ENCODE measurements at regions not wholly inside any gene's neighbourhood (a gene's known extent, or its start where the extent isn't known, plus 50 kb on each side); places are given as distances from the start of the nearest gene placed in this dataset.

GRCh38 chr5:125257057-125257972, 510.9 kb upstream of the ZNF608 start:
- no peak for TF ChIP-seq POLR2A (IDR thresholded peaks at IDR 0.05; ENCODE audit: low read depth)
- no peak for TF ChIP-seq POLR2AphosphoS5 (IDR thresholded peaks at IDR 0.05)
- TF ChIP-seq CTCF (IDR thresholded peaks at IDR 0.05): no peak
- no peak for TF ChIP-seq EP300 (IDR thresholded peaks at IDR 0.05)
- Histone ChIP-seq H3K9me3 (peaks cover 0 to 10% (median 7%) of the 10 kb centered on the region in 4 donors), H3K36me3 (no peaks in the 10 kb centered on the region), H3K27ac (replicated peaks in 1 of 4) (no peak overlapping the region), H3K27me3 (no peaks in the 10 kb centered on the region), H3K4me3 (no peak overlapping the region), H3K4me1 (peaks cover 6 to 18% (median 8%) of the 10 kb centered on the region in 4 donors)
- DNase-seq (ENCODE audit: extremely low spot score): no peak
- intact Hi-C loops (cut with DNase I): no loop called here
- WGBS: 67% methylated on average over 4 of the region's 4 CpGs

- intact Hi-C loops (cut with DNase I): no loop called here
- H3K27ac ChIP-seq (replicated peaks in 1 of 4): no peak overlapping the region
- H3K4me1 ChIP-seq: peaks cover 6 to 18% (median 8%) of the 10 kb centered on the region in 4 donors
- peaks cover 0 to 10% (median 7%) of the 10 kb centered on the region in 4 donors for H3K9me3 ChIP-seq
- H3K27me3 ChIP-seq: no peaks in the 10 kb centered on the region
- no peak for DNase-seq (ENCODE audit: extremely low spot score)
- TF ChIP-seq POLR2AphosphoS5 (IDR thresholded peaks at IDR 0.05) (no peak), CTCF (IDR thresholded peaks at IDR 0.05) (no peak), EP300 (IDR thresholded peaks at IDR 0.05) (no peak), POLR2A (IDR thresholded peaks at IDR 0.05; ENCODE audit: low read depth) (no peak)
- H3K36me3 ChIP-seq: no peaks in the 10 kb centered on the region
- H3K4me3 ChIP-seq: no peak overlapping the region
Observed at GRCh38 chr5:125257997-125258396, 511.6 kb upstream of the ZNF608 start.

DNA sequence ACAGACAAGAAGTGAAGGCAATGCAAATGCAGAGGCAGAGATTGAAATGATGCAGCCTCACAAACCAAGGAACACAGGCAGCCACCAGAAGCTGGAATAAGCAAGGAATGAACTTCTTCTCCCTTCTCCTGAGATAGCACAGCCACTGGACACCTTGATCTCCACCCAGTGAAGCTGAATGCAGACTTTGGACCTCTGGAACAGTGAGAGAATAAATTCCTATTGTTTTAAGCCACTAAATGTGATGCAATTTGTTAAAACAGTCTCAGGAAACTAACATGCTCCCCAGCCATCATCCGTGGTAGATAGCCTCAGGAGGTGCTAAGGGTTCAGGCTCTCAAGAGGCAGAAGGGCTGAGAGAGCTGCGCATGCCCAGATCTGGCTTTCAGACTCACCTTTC, 512.2 kb upstream of the ZNF608 start:
- TF ChIP-seq POLR2A (IDR thresholded peaks at IDR 0.05; ENCODE audit: low read depth) (no peak), POLR2AphosphoS5 (IDR thresholded peaks at IDR 0.05) (no peak), CTCF (IDR thresholded peaks at IDR 0.05) (no peak), EP300 (IDR thresholded peaks at IDR 0.05) (no peak)
- Histone ChIP-seq H3K9me3 (peaks cover 0 to 10% (median 5%) of the 10 kb centered on the region in 4 donors), H3K36me3 (no peaks in the 10 kb centered on the region), H3K4me3 (no peak overlapping the region), H3K4me1 (peaks cover 6 to 18% (median 8%) of the 10 kb centered on the region in 4 donors), H3K27me3 (no peaks in the 10 kb centered on the region), H3K27ac (replicated peaks in 1 of 4) (no peak overlapping the region)
- intact Hi-C loops (cut with DNase I): no loop called here
- WGBS: 70% methylated on average over 2 of the region's 2 CpGs
- no peak for DNase-seq (ENCODE audit: extremely low spot score)

DNA sequence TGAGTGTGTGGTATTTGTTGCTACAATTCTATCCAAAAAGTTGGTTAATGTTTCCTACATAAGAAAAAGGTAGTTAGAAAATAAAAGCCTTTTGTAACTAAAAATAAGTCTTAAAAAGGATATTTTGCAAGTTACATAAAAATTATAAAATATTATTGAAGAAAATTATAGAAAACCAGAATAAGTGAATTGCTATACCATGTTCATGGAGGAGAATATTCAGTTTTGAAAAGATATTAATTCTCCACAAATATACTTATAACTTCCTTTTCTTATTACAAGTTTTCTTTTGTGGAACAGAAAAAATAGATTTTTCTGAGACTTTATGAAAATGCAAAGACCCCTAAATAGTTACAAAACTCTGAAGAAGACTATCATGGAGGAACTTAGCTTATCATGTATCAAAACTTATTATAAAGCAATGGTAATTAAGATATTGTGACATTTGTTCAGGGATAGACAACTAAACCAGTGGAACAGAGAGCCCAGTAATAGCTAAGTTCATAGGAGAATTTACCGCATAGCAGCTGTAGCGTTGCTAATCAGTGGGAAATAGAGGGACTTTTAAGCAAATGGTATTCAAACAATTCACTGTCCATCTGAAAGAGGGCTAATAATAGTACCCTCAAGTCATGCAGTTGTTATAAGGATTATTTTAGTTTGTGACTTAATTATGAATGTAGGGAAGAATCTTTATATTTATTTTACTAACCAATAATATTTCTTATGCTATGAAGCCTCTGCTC, 515.2 kb upstream of the ZNF608 start:
- 98% methylated on average over 2 of the region's 2 CpGs for WGBS
- intact Hi-C loops (cut with DNase I): no loop called here

More for the DNA sequence above, 515.2 kb upstream of the ZNF608 start:
- no peaks in the 10 kb centered on the region for H3K9me3 ChIP-seq
- no peaks in the 10 kb centered on the region for H3K27me3 ChIP-seq
- H3K27ac ChIP-seq (replicated peaks in 1 of 4): no peak overlapping the region
- no peak for TF ChIP-seq CTCF (IDR thresholded peaks at IDR 0.05)
- TF ChIP-seq EP300 (IDR thresholded peaks at IDR 0.05): no peak
- TF ChIP-seq POLR2AphosphoS5 (IDR thresholded peaks at IDR 0.05): no peak
- no peak for TF ChIP-seq POLR2A (IDR thresholded peaks at IDR 0.05; ENCODE audit: low read depth)
- no peak for DNase-seq (ENCODE audit: extremely low spot score)
- no peaks in the 10 kb centered on the region for H3K36me3 ChIP-seq
- peaks cover 6 to 18% (median 8%) of the 10 kb centered on the region in 4 donors for H3K4me1 ChIP-seq
- H3K4me3 ChIP-seq: no peak overlapping the region

Data from esophagus muscularis mucosa (tissue), 4 donors.